ENCODE measurements at regions not wholly inside any gene's neighbourhood (a gene's known extent, or its start where the extent isn't known, plus 50 kb on each side); places are given as distances from the start of the nearest gene placed in this dataset.

DNA sequence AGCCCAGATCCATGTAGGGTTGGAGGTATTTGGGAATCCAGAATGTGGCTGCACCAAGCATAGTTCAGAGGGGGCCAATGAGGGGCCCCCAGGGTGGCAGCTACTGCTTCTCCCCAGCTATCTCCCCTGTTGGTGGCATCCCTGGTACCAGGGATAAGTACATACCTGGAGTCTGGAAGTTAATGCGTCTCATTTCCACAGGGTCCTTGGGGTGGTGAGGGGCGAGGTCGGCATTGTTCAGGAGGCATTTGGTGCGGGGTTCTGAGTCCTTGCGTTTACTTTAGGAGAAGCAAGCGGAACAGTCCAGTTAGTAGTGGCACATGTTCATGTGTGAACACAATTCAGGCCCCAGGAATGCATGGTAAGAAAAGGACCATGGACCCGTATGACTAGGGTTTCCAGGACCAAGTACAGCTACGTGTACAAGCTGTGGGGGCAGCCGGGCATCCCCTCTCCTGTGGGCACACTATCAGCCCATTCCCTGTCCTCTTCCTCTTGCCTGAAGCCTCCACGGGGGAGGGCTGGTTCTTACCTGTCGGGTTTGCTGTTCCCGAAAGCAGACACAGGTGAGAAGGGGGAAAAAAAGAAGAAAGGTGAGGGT lies 122.3 kb downstream of the PTPRS start:
- DNase-seq: no peak

DNA sequence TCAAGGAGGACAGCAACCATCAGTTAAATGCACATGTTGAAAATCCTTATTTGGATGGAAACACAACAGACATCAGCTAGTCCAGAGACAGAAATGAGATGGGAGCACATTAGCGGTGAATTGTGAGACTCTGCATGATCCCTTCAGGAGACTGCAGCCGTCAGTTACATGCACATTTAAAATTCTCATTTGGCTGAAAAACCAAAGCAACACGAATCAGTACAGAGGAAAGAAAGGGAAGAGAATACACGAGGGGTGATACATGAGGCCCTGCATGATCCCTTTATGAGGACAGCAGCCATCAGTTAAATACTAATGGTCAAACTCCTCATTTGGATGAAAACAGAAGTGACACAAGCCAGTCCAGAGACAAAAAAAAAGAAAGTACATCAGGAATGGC lies 123.4 kb downstream of the PTPRS start:
- DNase-seq: no peak

DNA sequence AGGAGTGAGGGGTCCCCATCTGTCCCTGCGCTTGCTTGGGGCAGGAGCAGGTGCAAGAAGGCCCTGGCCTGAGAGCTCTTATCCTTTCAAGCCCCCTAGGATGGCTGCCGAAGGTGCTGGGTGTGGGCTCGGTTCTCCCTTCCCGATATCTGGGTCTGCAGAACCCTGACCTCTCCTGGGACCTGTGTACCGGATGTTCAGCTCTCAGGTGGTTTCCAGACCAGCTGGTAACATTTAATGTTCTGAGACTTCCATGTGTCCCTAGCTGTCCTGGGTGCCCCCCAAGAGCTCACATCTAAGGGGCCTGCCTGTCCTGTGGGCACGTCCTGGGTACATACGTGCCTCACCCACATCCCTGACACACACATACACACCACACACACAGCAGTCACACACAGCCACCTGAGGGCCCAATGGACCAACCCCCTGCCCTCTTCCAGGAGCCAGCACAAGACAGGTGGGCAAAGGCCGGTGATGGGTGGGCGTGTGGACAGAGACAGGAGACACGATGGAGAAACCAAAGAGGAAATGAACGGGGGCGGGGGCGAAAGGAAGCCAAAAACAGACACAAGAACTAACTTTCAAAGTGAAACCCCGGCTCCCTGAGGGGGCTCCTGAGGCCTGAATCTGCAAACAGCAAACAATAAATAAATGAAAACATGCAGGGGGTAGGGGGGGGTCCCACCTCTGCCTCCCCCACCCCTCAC lies 124.3 kb downstream of the PTPRS start:
- no peak for DNase-seq

DNA sequence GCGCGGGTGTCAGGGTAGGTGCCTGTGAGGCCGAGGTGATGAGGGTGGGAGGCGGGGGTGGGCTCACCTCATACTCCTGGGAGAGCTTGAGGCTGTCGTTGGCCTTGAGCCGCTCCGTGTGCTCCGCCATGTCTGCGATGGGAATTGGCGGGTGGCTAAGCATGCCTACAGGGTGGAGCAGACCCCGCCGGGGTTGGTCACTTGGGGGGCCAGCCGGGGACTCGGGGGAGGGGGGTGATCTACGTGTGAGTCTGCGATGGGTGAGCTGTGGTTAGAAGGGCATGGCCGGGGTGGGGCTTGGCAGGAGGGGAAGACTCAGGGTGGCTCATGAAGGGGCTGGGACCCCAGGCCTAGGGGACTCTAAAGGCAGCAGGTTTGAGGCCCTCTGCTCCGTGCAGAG lies 125.2 kb downstream of the PTPRS start:
- no peak for DNase-seq

GRCh38 chr19:5214902-5215301 lies 125.7 kb downstream of the PTPRS start:
- DNase-seq: no peak

GRCh38 chr19:5214371-5214770 lies 126.2 kb downstream of the PTPRS start:
- no peak for DNase-seq

DNA sequence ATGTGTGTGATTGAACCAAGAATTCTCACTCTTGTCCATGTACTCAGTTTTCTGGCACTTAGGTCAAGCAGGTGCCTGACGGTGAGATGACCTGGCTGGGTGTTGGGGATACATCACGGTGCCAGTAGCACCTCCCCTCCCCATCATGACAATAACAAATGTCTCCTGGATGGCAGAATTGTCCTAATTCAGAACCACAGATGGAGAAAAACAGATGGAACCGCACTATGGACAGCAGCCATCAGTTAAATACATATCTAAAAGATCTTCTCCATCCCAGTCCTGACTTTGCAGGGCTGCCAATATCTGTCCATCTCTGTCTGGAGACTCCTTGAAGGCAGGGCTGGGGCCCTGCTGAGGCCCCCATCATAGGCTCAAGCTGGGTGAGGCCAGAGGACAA lies 126.9 kb downstream of the PTPRS start:
- no peak for DNase-seq

- no peak for DNase-seq
Observed at GRCh38 chr19:5212101-5212500, 128.5 kb downstream of the PTPRS start.

- no peak for DNase-seq
Observed at GRCh38 chr19:5211217-5211822, 129.3 kb downstream of the PTPRS start.

- DNase-seq: no peak
Observed at GRCh38 chr19:5210556-5210955, 130.1 kb downstream of the PTPRS start.

DNA sequence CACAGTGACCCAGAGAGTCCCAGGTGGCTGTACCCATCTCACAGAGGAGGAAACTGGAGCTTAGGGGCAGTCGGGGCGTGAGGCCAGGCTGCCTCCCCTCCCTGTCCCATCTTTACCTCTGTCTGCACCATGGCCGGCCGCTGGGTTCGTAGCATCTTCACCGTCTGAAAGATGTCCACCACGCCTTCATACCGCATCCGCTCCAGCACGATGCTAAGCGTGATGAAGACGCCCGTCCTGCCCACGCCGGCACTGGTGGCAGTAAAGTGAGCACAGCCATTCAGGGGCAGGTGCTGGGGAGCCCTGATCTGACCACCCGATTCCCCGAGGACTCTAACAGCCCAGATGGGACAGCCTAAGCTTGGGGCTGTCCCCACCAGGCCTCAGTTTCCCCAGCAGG lies 132.8 kb downstream of the PTPRS start:
- DNase-seq: no peak

- DNase-seq: no peak
Observed at GRCh38 chr19:5206751-5207075, 133.9 kb downstream of the PTPRS start.

- DNase-seq: no peak
Observed at GRCh38 chr19:5205937-5206750, 134.5 kb downstream of the PTPRS start.

DNA sequence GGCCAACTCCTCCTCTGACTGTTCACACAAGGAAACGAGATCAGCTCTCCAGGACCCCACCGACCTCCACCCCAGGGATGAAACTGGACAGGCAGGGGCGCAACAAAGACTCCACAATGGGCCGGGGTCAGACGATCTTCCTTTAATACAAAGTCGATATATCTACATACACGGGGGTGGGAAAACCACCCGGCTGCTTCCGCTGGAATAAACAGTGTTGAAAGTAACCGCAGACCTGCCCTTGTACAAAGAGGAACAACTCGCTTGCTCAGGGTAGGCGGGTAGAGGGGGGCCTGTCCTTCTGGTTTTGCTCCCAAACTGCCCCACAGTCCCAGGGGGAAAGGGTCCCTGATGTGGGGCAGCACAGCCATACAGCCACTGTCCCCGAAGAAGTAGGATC lies 135.2 kb downstream of the PTPRS start:
- no peak for DNase-seq

GRCh38 chr19:5204212-5204611 lies 136.4 kb downstream of the PTPRS start:
- no peak for DNase-seq
